DLD1 (cell line): ENCODE measurements at regions not wholly inside any gene's neighbourhood (a gene's known extent, or its start where the extent isn't known, plus 50 kb on each side); places are given as distances from the start of the nearest gene placed in this dataset.
"Not testable (repeated sequence)": the region's sequence is repeated elsewhere in the genome, so short reads cannot be mapped to it uniquely, and the experiment has no call there.

Experiments used
- in situ Hi-C: cut with HindIII; loops from 2 replicates; pipeline ENCODE4 v1.10.0; 2017; ENCODE audit warnings: low sequenced_read_pairs

- in situ Hi-C loops = no loop called here
Measured at GRCh38 chr18:78805840-78806239, 173.8 kb upstream of the SALL3 start.

GRCh38 chr18:78807668-78808067 is 171.9 kb upstream of the SALL3 start:
- in situ Hi-C loops = no loop called here

GRCh38 chr18:78809845-78810244 is 169.8 kb upstream of the SALL3 start:
- in situ Hi-C loops = no loop called here

- in situ Hi-C loops = no loop called here
Measured at GRCh38 chr18:78810706-78811105, 168.9 kb upstream of the SALL3 start.

- in situ Hi-C loops = no loop called here
Measured at GRCh38 chr18:78812067-78812466, 167.6 kb upstream of the SALL3 start.

- in situ Hi-C loops = no loop called here
Measured at GRCh38 chr18:78813156-78813555, 166.5 kb upstream of the SALL3 start.

- in situ Hi-C loops = no loop called here
Measured at GRCh38 chr18:78813936-78814710, 165.5 kb upstream of the SALL3 start.

GRCh38 chr18:78814766-78815165 is 164.9 kb upstream of the SALL3 start:
- in situ Hi-C loops = no loop called here

- in situ Hi-C loops = no loop called here
Measured at GRCh38 chr18:78816114-78816513, 163.5 kb upstream of the SALL3 start.

- in situ Hi-C loops = no loop called here
Measured at GRCh38 chr18:78816916-78817315, 162.7 kb upstream of the SALL3 start.

GRCh38 chr18:78818495-78818894 is 161.1 kb upstream of the SALL3 start:
- in situ Hi-C loops = no loop called here

GRCh38 chr18:78818961-78819360 is 160.7 kb upstream of the SALL3 start:
- in situ Hi-C loops = no loop called here

- in situ Hi-C loops = no loop called here
Measured at GRCh38 chr18:78820161-78820834, 159.3 kb upstream of the SALL3 start.

GRCh38 chr18:78821396-78821795 is 158.2 kb upstream of the SALL3 start:
- in situ Hi-C loops = no loop called here

- in situ Hi-C loops = no loop called here
Measured at GRCh38 chr18:78822171-78822948, 157.3 kb upstream of the SALL3 start.

- in situ Hi-C loops = no loop called here
Measured at GRCh38 chr18:78822949-78823285, 156.7 kb upstream of the SALL3 start.

- in situ Hi-C loops = no loop called here
Measured at GRCh38 chr18:78825168-78825567, 154.4 kb upstream of the SALL3 start.

GRCh38 chr18:78826631-78827030 is 153.0 kb upstream of the SALL3 start:
- in situ Hi-C loops = no loop called here

- in situ Hi-C loops = no loop called here
Measured at GRCh38 chr18:78827141-78827540, 152.5 kb upstream of the SALL3 start.

- in situ Hi-C loops = no loop called here
Measured at GRCh38 chr18:78828131-78828530, 151.5 kb upstream of the SALL3 start.

GRCh38 chr18:78829026-78829425 is 150.6 kb upstream of the SALL3 start:
- in situ Hi-C loops = not testable (repeated sequence)

- in situ Hi-C loops = no loop called here
Measured at GRCh38 chr18:78830161-78830560, 149.5 kb upstream of the SALL3 start.
